Psoas muscle (tissue), 7 donors: ENCODE measurements at regions not wholly inside any gene's neighbourhood (a gene's known extent, or its start where the extent isn't known, plus 50 kb on each side); places are given as distances from the start of the nearest gene placed in this dataset.

ENCODE experiments used
- ATAC-seq, 4 donors: fragments of 200-7000 bp; cut with Tn5 transposase; one replicate each; pipeline ENCODE4 v1.9.1; 2020; ENCODE audit warnings: moderate library complexity in 3 of 4, mild to moderate bottlenecking in 2 of 4
- DNase-seq, 2 donors: peaks; one replicate each; pipeline ENCODE4 v3.0.0-alpha.2; 2020
- H3K27ac ChIP-seq: fragments of 200-600 bp; one replicate; pipeline ENCODE4 v1.8.0; 2022
- H3K27me3 ChIP-seq, 3 donors: fragments of 200-600 bp in 1 of 3; one replicate each; pipeline versions ENCODE4 v1.6.1 to v1.8.0; 2013 to 2022; ENCODE audit warnings: low read length in 2 of 3, mild to moderate bottlenecking in 2 of 3, moderate library complexity in 1 of 3; ENCODE audit not compliant: insufficient read depth in 3 of 3
- H3K36me3 ChIP-seq, 2 donors: fragments of 200-600 bp in 1 of 2; one replicate each; pipeline versions ENCODE4 v1.6.1 to v1.8.0; 2013 to 2022; ENCODE audit warnings: low read depth in 1 of 2, mild to moderate bottlenecking in 1 of 2, moderate library complexity in 1 of 2; ENCODE audit not compliant: insufficient read depth in 1 of 2
- H3K4me1 ChIP-seq: fragments of 200-600 bp; one replicate; pipeline ENCODE4 v1.8.0; 2022
- H3K4me3 ChIP-seq: fragments of 200-600 bp; one replicate; pipeline ENCODE4 v1.8.0; 2022; ENCODE audit warnings: mild to moderate bottlenecking
- H3K9me3 ChIP-seq: fragments of 200-600 bp; one replicate; pipeline ENCODE4 v1.8.0; 2022
- CTCF ChIP-seq: fragments of 200-600 bp; IDR thresholded peaks from one replicate; pipeline ENCODE4 v1.8.0; 2022; ENCODE audit warnings: antibody characterized with exemption
- WGBS, 3 donors: extraction: QIAGEN DNeasy Blood & Tissue Kit; methylation state at CpG; one replicate each; pipeline versions ENCODE4 v1.1.6 to v1.1.7; 2013; 5-methylcytosine and 5-hydroxymethylcytosine counted together
- intact Hi-C, 2 donors: fragments of 100-400 bp; cut with DNase I; formaldehyde crosslinking; loops; one replicate each; pipeline versions ENCODE4 v1.11.0 to v1.14.2; 2022
- donor health status: healthy with polysubstance abuse.
- donor health status: DM: no; HTN: no; CAD: no; lungs with moderate emphysema.
- donor health status: Bipolar disorder and iron deficiency.
- donor health status: healthy.
- donor health status: DM: yes; HTN: yes; CAD: no.
- donor health status: DM: no; HTN: no; CAD: no.
- donor health status: DM: yes; HTN: yes; CAD: no.

GRCh38 chr1:98049370-98050135 is 128.7 kb upstream of the DPYD start:
- WGBS, 3 donors: 5 to 12% (median 9%) methylated on average over 24 of the region's 24 CpGs
- Histone ChIP-seq H3K9me3 (no peaks in the 10 kb centered on the region), H3K27ac (no peak overlapping the region), H3K4me3 (no peak overlapping the region), H3K27me3 (peaks cover 0 to 86% (median 27%) of the 10 kb centered on the region in 3 donors), H3K36me3 (no peaks in the 10 kb centered on the region), H3K4me1 (peaks cover 5% of the 10 kb centered on the region)
- intact Hi-C loops: loop anchor here (5.0 to 10.0 kb wide), 4 partner anchors 127 to 1075 kb away; partner anchors contain the start of gene DPYD (in 1 of the 2)
- no peak for TF ChIP-seq CTCF
- DNase-seq (no peak), ATAC-seq (no peak)

- Histone ChIP-seq H3K4me3 (no peak overlapping the region), H3K36me3 (no peaks in the 10 kb centered on the region), H3K4me1 (peaks cover 5% of the 10 kb centered on the region), H3K9me3 (no peaks in the 10 kb centered on the region), H3K27ac (no peak overlapping the region), H3K27me3 (peaks cover 0 to 91% (median 32%) of the 10 kb centered on the region in 3 donors)
- DNase-seq: no peak
- intact Hi-C loops: no loop called here
- 3 to 5% (median 4%) methylated on average over 16 of the region's 16 CpGs for WGBS, 3 donors
- TF ChIP-seq CTCF: no peak
- no peak for ATAC-seq
These were observed 128.0 kb upstream of the DPYD start for GRCh38 chr1:98048751-98049325.

GRCh38 chr1:98048244-98048643 is 127.4 kb upstream of the DPYD start:
- Histone ChIP-seq H3K4me3 (no peak overlapping the region), H3K4me1 (peaks cover under 1% of the 10 kb centered on the region), H3K27ac (no peak overlapping the region), H3K36me3 (no peaks in the 10 kb centered on the region), H3K27me3 (peaks cover 0 to 90% (median 26%) of the 10 kb centered on the region in 3 donors), H3K9me3 (no peaks in the 10 kb centered on the region)
- peak; percentile 64 to 86 (median 84) for ATAC-seq
- DNase-seq: peak; percentile 72 to 84
- 0 to 1% (median 1%) methylated on average over 15 of the region's 15 CpGs for WGBS, 3 donors
- TF ChIP-seq CTCF: no peak
- intact Hi-C loops: no loop called here

- no peaks in the 10 kb centered on the region for H3K4me1 ChIP-seq
- no peak for DNase-seq
- H3K27ac ChIP-seq: no peak overlapping the region
- WGBS, 3 donors: 37 to 50% (median 47%) methylated on average over 1 of the region's 1 CpG
- no peak for ATAC-seq
- H3K9me3 ChIP-seq: no peaks in the 10 kb centered on the region
- H3K27me3 ChIP-seq: peaks cover 5 to 94% (median 22%) of the 10 kb centered on the region in 3 donors
- no peaks in the 10 kb centered on the region for H3K36me3 ChIP-seq
- intact Hi-C loops: no loop called here
- no peak for TF ChIP-seq CTCF
- no peak overlapping the region for H3K4me3 ChIP-seq
These were observed 126.3 kb upstream of the DPYD start for GRCh38 chr1:98047171-98047570.
